Activated naive CD8-positive, alpha-beta T cell treated with anti-CD3 and anti-CD28 coated beads, Interleukin-2, amount 50 U/mL, for 16 hours (primary cell): ENCODE measurements at regions not wholly inside any gene's neighbourhood (a gene's known extent, or its start where the extent isn't known, plus 50 kb on each side); places are given as distances from the start of the nearest gene placed in this dataset.
"Not testable (repeated sequence)": the region's sequence is repeated elsewhere in the genome, so short reads cannot be mapped to it uniquely, and the experiment has no call there.

ENCODE experiments used
- DNase-seq: peaks from one replicate; pipeline ENCODE4 v3.0.0-alpha.2; 2020; ENCODE audit warnings: low read depth, low spot score

DNA sequence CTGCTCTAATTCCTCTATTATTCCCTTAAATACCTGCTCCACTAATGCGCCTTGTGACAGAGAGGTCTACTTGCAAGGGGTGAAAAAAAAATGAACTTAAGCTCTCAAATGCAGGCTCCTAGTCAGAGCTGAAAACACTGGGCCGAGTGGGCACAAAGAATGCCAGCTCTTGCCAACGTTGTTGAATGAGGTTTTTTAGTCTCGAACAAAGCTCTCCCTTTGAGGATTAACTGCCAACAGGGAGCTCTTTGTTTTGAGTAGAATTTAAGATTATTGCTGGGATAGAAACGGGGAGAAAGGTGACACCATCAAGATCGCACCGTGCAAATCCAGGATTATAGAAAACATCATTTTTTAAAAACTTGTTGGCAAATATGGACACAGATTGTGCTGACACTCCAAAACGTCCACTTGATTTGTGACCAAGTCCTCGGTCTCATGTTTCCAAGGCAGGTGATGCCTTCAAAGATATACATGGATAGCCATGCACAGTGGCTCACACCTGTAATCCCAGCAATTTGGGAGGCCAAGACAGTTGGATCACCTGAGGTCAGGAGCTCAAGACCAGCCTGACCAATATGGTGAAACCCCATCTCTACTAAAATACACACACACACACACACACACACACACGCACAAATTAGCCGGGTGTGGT, 163.2 kb downstream of the BMP7 start:
- DNase-seq: no peak

DNA sequence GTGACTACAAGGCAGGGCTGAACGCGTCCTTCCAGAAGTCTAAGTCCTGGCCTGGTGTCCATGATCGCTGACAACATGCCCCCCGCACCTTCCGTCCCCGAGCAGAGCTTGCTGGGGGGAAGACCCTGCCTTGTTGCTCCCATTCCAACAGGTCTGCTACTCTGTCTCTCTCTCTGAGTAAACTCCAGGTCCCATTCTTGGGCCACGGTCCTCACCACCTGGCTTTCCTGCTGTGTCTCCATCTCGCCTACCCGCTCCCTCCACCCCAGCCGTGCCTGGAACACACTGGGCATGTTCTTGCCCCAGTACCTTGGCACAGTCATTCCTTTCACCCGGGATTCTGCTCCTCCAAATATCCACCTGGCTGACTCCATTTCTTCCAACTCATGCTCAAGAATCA, 162.3 kb downstream of the BMP7 start:
- DNase-seq: no peak

DNA sequence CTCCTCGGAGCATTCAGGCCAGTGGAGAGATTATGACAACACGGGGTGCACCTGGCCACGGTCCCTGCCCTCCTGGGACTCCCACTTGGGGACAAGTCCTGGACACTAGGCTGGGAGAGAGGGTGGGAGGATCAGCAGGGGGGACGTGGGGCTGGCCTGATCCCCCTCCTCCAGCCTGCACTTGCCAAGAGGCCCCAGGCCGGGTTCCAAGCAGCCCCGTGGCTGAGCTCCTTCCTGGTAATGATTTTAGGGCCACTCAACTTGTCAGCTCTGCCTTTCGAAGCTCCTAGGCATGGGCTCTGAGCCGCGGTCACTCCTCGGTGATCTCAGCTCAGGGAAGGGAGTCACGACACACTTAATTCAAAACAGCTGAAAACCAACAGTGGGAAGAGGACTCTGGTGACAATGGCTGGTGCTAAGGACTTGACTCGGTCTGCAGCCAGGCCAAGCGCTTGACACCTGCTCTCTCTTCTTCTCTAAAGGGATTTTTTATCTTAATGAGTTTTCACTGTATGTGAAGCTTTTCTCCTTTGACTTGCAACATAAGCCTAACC, 161.7 kb downstream of the BMP7 start:
- DNase-seq: no peak

DNA sequence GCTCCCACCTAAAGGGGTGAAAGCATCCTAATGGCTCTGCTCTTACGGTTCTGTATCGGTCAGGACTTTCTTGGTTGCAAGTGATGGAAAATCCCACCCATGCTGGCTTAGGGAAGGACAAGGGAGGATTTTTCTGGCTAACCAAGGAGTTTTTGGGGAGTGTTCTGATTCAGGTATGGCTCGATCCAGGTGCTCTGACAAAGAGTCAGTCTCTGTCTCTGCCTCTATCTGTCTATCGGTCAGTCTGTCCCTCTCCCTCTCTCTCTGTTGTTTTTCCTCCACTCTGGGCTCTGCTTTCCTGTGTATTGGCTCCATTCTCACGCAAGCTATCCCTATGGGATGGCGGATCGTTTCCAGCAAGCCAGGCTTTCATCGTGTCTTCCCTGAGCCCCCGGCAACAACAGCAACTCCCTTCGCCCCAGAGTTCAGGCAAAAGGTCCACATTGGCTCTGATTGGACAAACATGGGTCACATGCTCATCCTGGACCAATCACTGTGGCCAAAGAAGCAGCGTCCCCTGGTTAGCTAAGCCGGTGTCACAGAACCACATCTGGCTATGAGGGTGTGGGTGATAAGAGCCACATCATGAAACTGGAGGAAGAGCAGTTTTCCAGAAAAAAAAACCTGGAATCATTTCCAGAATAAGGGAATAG, 160.3 kb downstream of the BMP7 start:
- DNase-seq: no peak

DNA sequence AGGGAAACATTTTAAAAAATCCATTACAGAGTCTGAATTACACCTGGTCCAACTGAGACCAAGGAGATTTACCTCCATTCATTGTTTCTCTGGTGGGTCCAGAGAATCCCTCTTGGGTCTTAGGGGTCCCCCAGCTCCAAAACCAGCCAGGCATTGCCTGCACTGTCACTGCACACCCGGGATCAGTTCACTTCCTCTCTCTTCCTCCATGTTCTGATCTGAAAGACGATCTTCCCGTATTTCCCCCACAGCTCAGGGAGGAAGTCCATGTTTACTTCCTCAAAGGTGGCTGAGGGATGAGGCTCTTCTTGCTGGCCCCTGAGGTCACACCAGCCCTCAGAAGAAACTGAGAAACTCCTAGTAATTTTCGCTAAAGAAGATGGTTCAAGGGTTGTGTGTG, 159.7 kb downstream of the BMP7 start:
- DNase-seq: no peak

DNA sequence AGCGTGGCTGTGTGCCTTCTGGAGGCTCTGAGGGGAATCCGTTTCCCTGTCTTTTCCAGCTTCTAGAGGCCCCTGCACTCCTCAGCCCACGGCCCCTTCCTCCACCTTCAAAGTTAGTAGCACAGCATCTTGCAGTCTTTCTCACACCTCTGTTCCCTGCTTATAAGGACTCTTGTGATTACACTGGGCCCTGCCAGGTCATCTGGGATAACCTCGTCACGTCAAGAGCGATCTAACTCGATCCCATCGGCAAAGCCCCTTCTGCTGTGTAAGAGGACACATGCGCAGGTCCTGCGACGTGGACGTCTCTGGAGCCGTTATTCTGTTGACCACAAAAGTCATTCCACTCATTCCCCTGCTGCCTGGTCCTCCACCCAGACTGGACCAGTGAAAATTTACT, 159.2 kb downstream of the BMP7 start:
- DNase-seq: no peak

DNA sequence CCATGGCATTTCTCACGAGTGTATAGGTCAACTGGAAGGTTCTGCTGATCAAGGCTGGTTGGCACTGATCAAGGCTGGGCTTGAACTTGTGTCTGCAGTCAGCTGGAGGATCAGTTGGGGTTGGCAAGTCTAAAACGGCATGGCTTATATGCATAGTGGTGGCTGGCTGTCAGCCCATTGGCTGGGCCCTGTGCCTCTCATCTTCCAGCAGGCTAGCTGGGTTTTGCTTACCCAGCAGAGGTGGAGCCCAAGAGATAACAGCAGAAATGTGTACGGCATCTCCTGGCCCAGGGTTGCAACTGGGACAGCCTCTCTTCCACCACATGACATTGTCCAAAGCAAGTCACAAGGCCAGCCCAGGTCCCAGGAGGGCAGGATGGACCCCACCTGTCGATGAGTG, 158.2 kb downstream of the BMP7 start:
- DNase-seq: no peak

DNA sequence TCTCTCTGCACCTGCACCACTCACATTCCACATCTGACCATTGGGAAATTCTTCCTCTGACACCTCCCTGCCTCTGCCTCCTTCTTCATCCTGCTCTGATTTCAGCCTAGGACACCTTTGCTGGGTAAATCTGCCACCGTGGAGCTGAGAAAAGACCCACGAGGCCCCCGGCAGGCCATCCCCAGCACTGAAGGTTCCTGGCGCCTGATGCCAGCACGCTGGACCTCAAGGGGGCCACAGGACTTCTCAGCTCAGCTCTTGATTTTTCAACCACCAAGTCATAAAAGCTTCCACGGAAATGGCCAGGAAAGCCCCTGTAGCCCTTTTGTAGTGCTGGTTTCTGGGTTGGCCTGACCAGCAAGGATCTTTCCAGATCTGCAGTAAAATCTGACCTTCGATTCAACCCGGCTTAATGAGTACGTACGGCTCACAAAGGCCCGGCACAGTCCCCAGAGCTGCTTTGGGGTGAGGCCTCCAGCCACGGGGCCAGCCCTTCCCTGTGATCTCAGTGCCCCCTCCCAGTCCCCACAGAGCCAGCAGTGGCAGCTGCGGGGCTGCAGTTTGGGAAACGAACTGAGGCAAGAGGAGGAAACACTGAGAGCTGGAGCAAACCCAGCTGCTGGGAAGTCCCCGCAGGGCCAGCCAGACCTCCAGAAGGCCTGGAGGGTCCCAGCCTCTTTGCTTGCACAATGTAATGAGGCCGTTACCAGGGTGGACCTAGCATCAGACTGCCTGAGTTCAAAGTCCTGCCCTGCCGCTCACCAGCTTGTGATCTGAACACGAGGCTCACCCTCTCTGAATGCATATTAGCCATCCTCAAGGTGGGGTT, 157.5 kb downstream of the BMP7 start:
- no peak for DNase-seq

DNA sequence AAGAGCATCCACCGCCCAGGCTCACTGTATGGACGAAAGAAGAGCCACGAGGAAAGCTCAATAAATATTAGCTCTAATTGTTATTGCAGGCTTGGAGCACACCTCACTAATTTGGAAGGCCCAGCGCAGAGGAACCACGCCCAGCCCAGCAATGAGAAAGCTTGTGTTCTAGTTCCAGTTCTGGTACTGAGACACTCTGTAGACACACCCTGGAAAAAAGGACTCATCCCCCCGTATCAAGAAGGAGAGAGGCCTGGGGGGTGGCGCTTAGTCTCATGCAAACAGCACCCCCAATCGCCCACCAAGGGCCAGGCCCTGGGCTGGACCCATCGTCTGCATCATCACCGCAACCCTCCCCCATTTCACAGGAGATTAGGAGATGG, 156.9 kb downstream of the BMP7 start:
- no peak for DNase-seq

DNA sequence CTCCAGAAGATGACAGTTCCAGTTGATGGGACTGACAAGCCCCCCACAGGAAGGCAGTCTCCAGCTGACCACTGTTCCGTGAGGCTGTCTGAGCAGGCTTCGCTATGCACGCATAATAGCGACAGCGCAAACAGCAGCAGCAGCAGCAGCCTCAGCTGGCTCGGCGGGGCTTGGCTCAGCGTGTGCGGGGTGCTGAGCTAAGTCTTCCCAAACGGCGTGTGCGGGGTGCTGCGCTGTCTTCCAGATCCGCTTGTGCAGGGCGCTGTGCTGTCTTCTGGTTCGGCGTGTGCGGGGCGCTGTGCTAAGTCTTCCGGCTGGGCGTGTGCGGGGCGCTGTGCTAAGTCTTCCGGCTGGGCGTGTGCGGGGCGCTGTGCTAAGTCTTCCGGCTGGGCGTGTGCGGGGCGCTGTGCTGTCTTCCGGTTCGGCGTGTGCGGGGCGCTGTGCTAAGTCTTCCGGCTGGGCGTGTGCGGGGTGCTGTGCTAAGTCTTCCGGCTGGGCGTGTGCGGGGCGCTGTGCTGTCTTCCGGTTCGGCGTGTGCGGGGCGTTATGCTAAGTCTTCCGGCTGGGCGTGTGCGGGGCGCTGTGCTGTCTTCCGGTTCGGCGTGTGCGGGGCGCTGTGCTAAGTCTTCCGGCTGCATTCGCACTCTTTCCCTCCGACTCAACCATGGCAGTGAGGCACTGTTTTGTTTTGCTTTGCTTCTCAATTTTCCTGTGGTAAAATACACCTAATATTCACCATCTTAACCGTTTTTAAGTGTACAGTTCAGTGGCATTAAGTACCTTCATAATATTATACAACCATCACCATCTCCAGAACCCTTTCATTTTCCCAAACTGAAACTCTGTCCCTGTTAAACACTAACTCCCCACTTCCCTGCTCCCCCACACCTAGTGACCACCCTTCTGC, 156.1 kb downstream of the BMP7 start:
- not testable (repeated sequence) for DNase-seq

DNA sequence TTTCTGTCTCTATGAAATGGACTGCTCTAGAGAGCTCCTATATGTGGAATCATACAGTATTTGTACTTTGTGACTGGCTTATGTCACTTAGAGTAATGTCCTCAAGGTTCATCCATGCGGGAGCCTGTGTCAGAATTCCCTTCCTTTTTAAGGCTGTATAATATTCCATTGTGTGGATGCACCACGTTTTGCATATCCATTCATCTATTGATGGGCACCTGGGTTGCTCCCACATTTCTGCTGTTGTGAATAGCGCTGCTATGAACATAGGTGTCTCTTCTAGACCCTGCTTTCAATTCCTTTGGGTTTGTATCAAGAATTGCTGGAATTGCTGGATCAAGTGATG, 155.4 kb downstream of the BMP7 start:
- DNase-seq: no peak

DNA sequence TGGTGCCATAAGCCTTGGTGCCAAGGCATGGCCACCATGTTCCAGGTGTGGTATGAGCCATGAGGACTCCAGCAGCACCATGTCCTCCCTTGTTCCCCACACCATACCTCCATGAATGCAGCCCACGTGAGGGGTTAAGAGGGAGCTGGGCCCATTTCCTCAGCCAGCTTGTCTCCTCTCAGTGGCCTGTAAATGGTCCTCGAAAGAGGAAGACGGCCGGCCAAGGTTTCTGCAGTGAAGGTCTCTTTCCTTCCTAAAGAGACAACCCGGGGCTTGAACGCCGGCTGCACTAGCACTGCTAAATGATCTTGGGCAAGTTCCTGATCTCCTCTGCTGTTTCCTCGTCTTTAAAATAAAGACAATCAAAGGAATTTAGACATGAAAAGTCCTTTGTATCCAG, 154.0 kb downstream of the BMP7 start:
- no peak for DNase-seq

DNA sequence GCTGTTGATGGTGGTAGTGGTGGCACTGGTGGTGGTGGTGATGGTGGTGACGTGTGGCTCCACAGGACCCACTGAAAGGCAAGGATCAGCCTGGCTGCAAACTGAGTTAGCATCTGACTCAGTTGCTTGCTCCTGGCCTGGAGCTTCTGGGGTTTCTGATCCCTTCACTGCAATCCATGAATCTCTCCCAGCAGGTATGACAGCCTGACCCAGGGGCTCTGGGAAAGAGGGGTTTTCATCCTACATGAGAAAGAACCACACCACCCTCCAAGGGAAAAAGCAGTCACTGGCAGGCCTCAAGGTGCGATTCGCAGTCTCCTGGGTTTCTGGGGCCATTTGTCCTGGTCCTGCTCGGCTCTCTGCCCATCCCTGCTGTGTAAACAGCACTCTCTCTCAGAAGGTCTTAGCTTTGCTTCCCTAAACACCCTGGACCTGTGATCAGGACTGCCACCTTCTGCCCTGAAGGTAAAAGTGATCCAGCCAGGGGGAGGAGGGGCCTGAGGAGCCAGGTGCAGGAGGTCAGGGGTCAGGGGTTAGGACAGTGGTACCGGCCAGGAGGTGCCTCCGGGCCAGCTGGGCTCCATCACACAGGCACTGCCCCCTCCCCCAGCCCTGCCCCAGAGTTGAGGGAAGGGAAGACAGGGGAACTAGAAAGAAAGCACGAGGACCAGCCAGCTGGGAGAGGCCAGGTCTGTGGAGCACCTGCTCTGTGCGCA, 152.0 kb downstream of the BMP7 start:
- no peak for DNase-seq

DNA sequence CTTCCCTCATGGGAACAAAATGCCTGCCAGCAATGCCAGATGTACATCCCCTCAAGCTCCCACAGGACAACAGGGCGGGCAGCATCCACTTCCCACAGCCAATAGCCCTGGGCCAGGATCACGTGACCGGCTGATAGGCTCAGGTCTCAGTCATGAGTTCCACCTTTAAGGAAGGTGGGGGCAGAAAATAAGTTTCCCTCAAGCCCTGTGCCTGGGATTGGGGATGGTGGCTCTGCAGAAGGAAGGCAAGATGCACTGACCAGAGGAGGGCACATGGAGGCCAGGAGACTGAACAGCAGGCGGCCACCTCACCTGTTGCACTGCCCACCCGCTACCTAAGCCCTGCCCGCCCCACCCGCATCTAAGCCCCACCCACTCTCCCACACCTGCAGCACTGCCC, 149.1 kb downstream of the BMP7 start:
- no peak for DNase-seq

DNA sequence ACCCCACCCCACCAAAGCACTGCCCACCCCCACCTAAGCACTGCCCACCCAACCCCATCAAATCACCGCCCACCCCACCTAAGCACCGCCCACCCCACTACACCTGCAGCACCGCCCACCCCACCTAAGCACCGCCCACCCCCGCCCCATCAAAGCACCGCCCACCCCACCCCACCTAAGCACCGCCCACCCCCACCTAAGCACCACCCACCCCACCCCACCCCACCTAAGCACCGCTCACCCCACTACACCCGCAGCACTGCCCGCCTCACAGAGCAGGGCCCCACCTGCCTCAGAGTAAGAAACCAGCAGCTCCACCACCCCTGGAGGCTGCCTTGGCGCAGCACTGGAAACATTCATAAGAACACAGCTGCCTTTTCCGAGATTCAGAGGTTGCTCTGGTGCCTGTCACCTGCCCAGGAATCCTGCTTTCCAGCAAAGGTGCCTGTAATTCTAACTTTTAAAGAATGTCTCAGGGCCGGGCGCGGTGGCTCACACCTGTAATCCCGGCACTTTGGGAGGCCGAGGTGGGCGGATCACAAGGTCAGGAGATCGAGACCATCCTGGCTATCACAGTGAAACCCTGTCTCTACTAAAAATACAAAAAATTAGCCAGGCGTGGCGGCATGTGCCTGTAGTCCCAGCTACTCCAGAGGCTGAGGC, 148.2 kb downstream of the BMP7 start:
- no peak for DNase-seq
